Activated CD8-positive, alpha-beta T cell treated with anti-CD3 and anti-CD28 coated beads for 36 hours (primary cell): ENCODE measurements at regions not wholly inside any gene's neighbourhood (a gene's known extent, or its start where the extent isn't known, plus 50 kb on each side); places are given as distances from the start of the nearest gene placed in this dataset.

Source experiments
- ATAC-seq: fragments of 200-7000 bp; cut with Tn5 transposase; one replicate; pipeline ENCODE4 v1.10.0; 2021; ENCODE audit warnings: mild to moderate bottlenecking, moderate library complexity
- CTCF ChIA-PET: fragments of 350-600 bp; sonication (Branson Sonifier 250); formaldehyde crosslinking; loops from one replicate; lab custom pipeline; 2021; ENCODE audit warnings: antibody characterized with exemption; lab: Charles Lee
- POLR2A ChIA-PET: fragments of 350-600 bp; sonication (Branson Sonifier 250); formaldehyde crosslinking; loops from one replicate; lab custom pipeline; 2021; ENCODE audit warnings: antibody characterized with exemption; lab: Charles Lee
- DNase-seq: peaks from one replicate; pipeline ENCODE4 v3.0.0-alpha.2; 2020
- H3K27ac Mint-ChIP-seq: one replicate; pipeline ENCODE4 v1.8.0; 2021; ENCODE audit warnings: mild to moderate bottlenecking, mixed read lengths
- H3K27me3 Mint-ChIP-seq: one replicate; pipeline ENCODE4 v1.8.0; 2021; ENCODE audit warnings: mixed read lengths
- H3K36me3 Mint-ChIP-seq: one replicate; pipeline ENCODE4 v1.8.0; 2021; ENCODE audit warnings: low read depth, mixed read lengths
- H3K4me1 Mint-ChIP-seq: one replicate; pipeline ENCODE4 v1.8.0; 2021; ENCODE audit warnings: low read depth, mixed read lengths
- H3K4me3 Mint-ChIP-seq: one replicate; pipeline ENCODE4 v1.8.0; 2021; ENCODE audit warnings: mild to moderate bottlenecking, moderate library complexity, mixed read lengths
- H3K9me3 Mint-ChIP-seq: one replicate; pipeline ENCODE4 v1.8.0; 2021; ENCODE audit warnings: mixed read lengths
- CTCF ChIP-seq: fragments of 200-600 bp; IDR thresholded peaks from one replicate; pipeline ENCODE4 v1.8.0; 2022; ENCODE audit warnings: antibody characterized with exemption, mild to moderate bottlenecking
- intact Hi-C: fragments of 100-400 bp; cut with micrococcal nuclease; formaldehyde crosslinking; loops from one replicate; pipeline ENCODE4 v1.10.0; 2022

DNA sequence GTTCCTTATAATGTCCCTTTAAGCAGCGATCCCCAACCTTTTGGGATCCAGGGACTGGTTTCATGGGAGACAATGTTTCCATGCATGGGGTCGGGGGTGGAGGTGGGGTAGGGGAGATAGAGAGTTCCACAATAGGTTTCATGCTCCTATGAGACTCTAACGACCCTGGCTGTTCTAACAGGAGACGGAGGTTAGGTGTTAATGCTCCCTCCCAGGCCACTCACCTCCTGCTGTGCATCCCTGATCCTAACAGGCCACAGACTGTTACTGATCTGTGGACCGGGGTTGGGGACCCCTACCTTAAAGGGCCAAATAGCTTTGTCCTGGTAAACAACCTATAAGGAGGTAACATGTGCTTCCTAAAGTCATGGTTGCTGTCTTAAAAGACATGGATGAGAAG lies 602.5 kb upstream of the RGMB start:
- no peak overlapping the region for H3K4me3 Mint-ChIP-seq
- no peak for DNase-seq
- ChIA-PET POLR2A (no interaction called here), CTCF (no interaction called here)
- no peak for TF ChIP-seq CTCF
- intact Hi-C loops: no loop called here
- no peak overlapping the region for H3K27ac Mint-ChIP-seq
- H3K27me3 Mint-ChIP-seq: no peaks in the 10 kb centered on the region
- H3K9me3 Mint-ChIP-seq: no peaks in the 10 kb centered on the region
- no peaks in the 10 kb centered on the region for H3K36me3 Mint-ChIP-seq
- ATAC-seq: no peak
- H3K4me1 Mint-ChIP-seq: no peaks in the 10 kb centered on the region

DNA sequence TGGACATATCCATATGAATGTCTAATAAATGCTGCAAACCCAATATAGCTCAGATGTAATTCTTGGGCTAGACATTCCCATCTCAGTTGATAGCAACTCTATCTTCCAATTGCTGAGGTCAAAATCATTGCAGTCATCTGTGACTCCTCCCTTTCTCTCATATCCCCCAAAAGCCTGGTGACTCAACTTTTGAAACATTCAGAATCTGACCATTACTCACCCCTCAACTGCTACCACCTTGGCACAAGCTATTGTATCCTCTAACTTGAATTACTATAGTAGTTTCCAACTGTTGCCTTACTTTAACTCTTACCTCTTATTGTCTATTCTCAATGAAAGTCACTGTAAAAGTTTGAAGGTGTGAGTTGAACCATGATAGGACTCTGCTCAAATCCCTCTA lies 600.1 kb upstream of the RGMB start:
- no peaks in the 10 kb centered on the region for H3K4me1 Mint-ChIP-seq
- H3K27ac Mint-ChIP-seq: no peak overlapping the region
- intact Hi-C loops: no loop called here
- CTCF ChIA-PET: no interaction called here
- peaks cover 1% of the 10 kb centered on the region for H3K27me3 Mint-ChIP-seq
- H3K4me3 Mint-ChIP-seq: no peak overlapping the region
- POLR2A ChIA-PET: no interaction called here
- no peaks in the 10 kb centered on the region for H3K36me3 Mint-ChIP-seq
- ATAC-seq (no peak), DNase-seq (no peak)
- TF ChIP-seq CTCF: no peak
- H3K9me3 Mint-ChIP-seq: no peaks in the 10 kb centered on the region

- ChIA-PET POLR2A (no interaction called here), CTCF (no interaction called here)
- H3K4me1 Mint-ChIP-seq: no peaks in the 10 kb centered on the region
- no peak for TF ChIP-seq CTCF
- no peaks in the 10 kb centered on the region for H3K9me3 Mint-ChIP-seq
- DNase-seq: no peak
- intact Hi-C loops: no loop called here
- peaks cover 1% of the 10 kb centered on the region for H3K27me3 Mint-ChIP-seq
- ATAC-seq: no peak
- H3K4me3 Mint-ChIP-seq: no peak overlapping the region
- H3K27ac Mint-ChIP-seq: no peak overlapping the region
- H3K36me3 Mint-ChIP-seq: no peaks in the 10 kb centered on the region
Measured at GRCh38 chr5:98175474-98175873, 598.0 kb upstream of the RGMB start.

DNA sequence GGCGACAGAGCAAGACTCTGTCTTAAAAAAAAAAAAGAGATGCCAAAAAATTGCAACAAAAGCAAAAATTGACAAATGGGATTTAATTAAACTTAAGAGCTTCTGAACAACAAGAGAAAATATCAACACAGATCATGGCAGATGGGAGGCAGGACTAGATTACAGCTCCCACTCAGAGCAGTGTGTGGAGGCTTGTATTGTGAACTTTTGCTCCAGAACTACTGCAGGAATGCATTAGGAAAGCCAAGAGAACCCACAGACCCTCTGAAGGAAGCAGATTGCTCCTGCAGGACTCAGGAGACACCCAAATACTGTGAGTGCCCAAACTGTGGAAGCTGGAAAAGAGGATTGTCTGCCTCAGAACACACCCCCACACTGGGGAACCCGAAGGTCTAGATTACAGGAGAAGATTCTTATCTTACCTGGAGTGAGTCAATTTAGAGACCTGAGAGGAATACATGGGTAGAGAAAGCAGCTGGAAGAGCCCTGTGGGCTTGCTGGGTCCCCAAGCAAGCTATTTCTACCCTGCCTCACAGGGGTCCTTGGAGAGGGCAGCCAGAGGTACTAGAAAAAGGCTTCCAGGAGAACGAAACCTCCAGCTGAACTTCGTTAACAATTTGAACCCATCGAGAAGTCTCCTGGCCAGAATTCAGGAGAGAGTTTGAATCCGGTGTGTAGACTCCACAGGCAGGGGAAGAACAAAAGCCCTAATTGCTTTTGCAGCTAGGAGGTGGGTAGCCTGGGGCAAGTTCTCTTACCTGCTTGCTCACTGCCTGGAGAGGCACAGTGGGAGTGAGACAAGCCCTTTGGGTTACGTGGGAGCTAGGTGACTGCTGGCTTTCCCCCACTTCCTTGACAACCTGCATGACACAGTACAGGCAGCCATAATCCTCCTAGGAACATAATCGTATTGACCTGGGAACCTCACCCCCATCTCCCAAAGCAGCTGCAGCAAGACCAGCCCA lies 593.4 kb upstream of the RGMB start:
- H3K36me3 Mint-ChIP-seq: no peaks in the 10 kb centered on the region
- ChIA-PET CTCF (no interaction called here), POLR2A (no interaction called here)
- H3K27ac Mint-ChIP-seq: no peak overlapping the region
- H3K4me3 Mint-ChIP-seq: no peak overlapping the region
- no peak for ATAC-seq
- intact Hi-C loops: no loop called here
- H3K4me1 Mint-ChIP-seq: no peaks in the 10 kb centered on the region
- TF ChIP-seq CTCF: no peak
- no peak for DNase-seq
- H3K9me3 Mint-ChIP-seq: no peaks in the 10 kb centered on the region
- H3K27me3 Mint-ChIP-seq: peaks cover 1% of the 10 kb centered on the region

DNA sequence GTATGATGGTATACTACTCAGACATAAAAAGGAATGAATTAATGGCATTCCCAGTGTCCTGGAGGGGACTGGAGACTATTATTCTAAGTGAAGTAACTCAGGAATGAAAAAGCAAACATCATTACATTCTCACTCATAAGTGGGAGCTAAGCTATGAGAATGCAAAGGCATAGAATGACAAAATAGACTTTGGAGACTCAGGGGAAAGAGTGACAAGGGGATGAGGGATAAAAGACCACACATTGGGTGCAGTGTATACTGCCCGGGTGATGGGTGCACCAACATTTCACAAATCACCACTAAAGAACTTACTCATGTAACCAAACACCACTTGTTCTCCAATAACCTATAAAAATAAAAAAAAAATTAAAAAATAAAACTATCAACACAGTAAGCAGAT lies 587.3 kb upstream of the RGMB start:
- intact Hi-C loops: no loop called here
- Mint-ChIP-seq H3K9me3 (no peaks in the 10 kb centered on the region), H3K27ac (no peak overlapping the region), H3K4me1 (no peaks in the 10 kb centered on the region), H3K4me3 (no peak overlapping the region), H3K36me3 (no peaks in the 10 kb centered on the region), H3K27me3 (no peaks in the 10 kb centered on the region)
- no peak for ATAC-seq
- DNase-seq: no peak
- no peak for TF ChIP-seq CTCF
- CTCF ChIA-PET: no interaction called here
- POLR2A ChIA-PET: no interaction called here
